ENCODE measurements at regions not wholly inside any gene's neighbourhood (a gene's known extent, or its start where the extent isn't known, plus 50 kb on each side); places are given as distances from the start of the nearest gene placed in this dataset.
A peak's percentile ranks its signal among the peaks of the same experiment; 100 is the strongest.

DNA sequence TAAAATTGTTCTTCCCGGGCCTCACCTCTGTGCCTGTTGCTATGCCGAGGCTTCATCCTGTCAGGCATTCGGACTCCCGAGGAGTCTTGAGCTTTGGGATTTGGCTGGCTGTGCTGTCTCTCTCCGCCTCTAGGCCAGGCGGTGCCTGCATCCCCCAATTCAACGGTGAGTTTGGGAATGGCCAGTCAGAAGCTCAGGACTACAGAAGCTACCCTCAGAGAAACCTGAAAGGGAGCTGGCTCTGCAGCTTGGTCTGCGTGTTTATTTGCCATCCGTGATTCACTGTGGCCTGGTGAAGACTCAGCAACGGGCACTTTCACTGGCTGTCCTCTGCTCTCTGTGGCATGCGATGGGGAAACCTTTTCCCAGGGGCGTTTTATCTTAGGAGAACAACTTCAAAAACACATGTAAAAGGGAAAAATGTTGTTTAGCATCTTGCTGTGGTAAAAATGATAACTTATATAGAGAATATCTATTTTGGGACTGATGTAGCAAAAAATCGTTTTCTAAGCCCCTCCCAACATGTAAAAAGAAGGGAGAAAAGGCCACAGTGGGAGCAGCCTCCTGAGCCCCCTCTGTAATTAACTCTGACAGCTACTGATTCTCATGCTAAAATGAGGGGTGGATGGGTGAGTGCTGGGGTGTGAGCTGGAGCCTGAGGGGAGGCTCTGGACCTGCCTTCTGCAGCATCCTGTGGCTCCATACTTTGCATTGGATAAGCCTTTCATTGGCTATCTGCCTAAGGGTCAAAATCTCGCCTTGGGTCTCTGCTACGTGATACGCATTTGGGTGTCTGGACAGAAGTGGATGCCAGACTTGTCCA lies 103.4 kb upstream of the KLHL25 start:
- Histone ChIP-seq H3K36me3 (ENCODE audit: control insufficient read depth in 3 of 3, insufficient read depth in 2 of 3, low read depth in 1 of 3, low read length in 3 of 3) (no peaks in the 10 kb centered on the region), H3K27me3 (ENCODE audit: control insufficient read depth in 3 of 3, insufficient read depth in 3 of 3, low read length in 3 of 3) (peaks cover 0 to 6% (median 6%) of the 10 kb centered on the region in 3 donors), H3K27ac (ENCODE audit: low read depth in 1 of 3, low read length in 2 of 3) (no peak overlapping the region), H3K9me3 (ENCODE audit: control insufficient read depth in 2 of 2, insufficient read depth in 1 of 2, low read depth in 1 of 2, low read length in 1 of 2) (no peaks in the 10 kb centered on the region), H3K4me3 (ENCODE audit: low read depth in 1 of 3, low read length in 3 of 3) (no peak overlapping the region), H3K4me1 (ENCODE audit: control insufficient read depth in 3 of 3, insufficient read depth in 2 of 3, low read depth in 1 of 3, low read length in 2 of 3) (no peaks in the 10 kb centered on the region)
- 42 to 57% (median 51%) methylated on average over 16 of the region's 16 CpGs for WGBS, 3 donors
- FAIRE-seq: no peak
- no peak for DNase-seq

DNA sequence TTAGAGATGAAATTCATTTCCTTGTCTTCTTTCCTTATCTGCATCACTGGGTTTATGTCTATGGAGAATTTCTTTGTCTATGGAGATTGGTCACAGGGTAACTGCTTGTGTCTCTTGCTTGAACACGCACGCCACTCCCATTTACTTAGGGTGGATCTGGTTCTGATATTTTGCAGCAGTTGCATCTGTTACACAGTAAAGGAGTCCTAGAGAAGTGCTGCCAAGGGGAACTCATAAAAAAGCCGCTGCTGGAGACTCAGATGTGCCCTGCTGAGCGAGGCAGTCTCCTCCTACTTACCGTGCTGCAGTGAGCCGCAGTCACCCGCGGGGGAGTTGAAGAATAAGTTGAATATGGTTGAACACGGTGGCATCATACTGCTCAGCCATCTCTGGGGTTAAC lies 105.2 kb upstream of the KLHL25 start:
- Histone ChIP-seq H3K4me1 (ENCODE audit: control insufficient read depth in 3 of 3, insufficient read depth in 2 of 3, low read depth in 1 of 3, low read length in 2 of 3) (no peaks in the 10 kb centered on the region), H3K27me3 (ENCODE audit: control insufficient read depth in 3 of 3, insufficient read depth in 3 of 3, low read length in 3 of 3) (peaks cover 0 to 6% (median 3%) of the 10 kb centered on the region in 3 donors), H3K4me3 (ENCODE audit: low read depth in 1 of 3, low read length in 3 of 3) (no peak overlapping the region), H3K9me3 (ENCODE audit: control insufficient read depth in 2 of 2, insufficient read depth in 1 of 2, low read depth in 1 of 2, low read length in 1 of 2) (no peaks in the 10 kb centered on the region), H3K27ac (ENCODE audit: low read depth in 1 of 3, low read length in 2 of 3) (no peak overlapping the region), H3K36me3 (ENCODE audit: control insufficient read depth in 3 of 3, insufficient read depth in 2 of 3, low read depth in 1 of 3, low read length in 3 of 3) (no peaks in the 10 kb centered on the region)
- 48 to 57% (median 52%) methylated on average over 9 of the region's 9 CpGs for WGBS, 3 donors
- FAIRE-seq (no peak), DNase-seq (peak in 1 of 2 donors; percentile 15)

- H3K27ac ChIP-seq (ENCODE audit: low read depth in 1 of 3, low read length in 2 of 3): no peak overlapping the region
- H3K4me1 ChIP-seq (ENCODE audit: control insufficient read depth in 3 of 3, insufficient read depth in 2 of 3, low read depth in 1 of 3, low read length in 2 of 3): no peaks in the 10 kb centered on the region
- H3K4me3 ChIP-seq (ENCODE audit: low read depth in 1 of 3, low read length in 3 of 3): no peak overlapping the region
- H3K36me3 ChIP-seq (ENCODE audit: control insufficient read depth in 3 of 3, insufficient read depth in 2 of 3, low read depth in 1 of 3, low read length in 3 of 3): no peaks in the 10 kb centered on the region
- no peak for FAIRE-seq
- no peaks in the 10 kb centered on the region for H3K9me3 ChIP-seq (ENCODE audit: control insufficient read depth in 2 of 2, insufficient read depth in 1 of 2, low read depth in 1 of 2, low read length in 1 of 2)
- H3K27me3 ChIP-seq (ENCODE audit: control insufficient read depth in 3 of 3, insufficient read depth in 3 of 3, low read length in 3 of 3): peaks cover 0 to 3% (median 0%) of the 10 kb centered on the region in 3 donors
- WGBS, 3 donors: 81 to 92% (median 88%) methylated on average over 12 of the region's 12 CpGs
- DNase-seq: no peak
Measured at GRCh38 chr15:85905751-85906450, 111.2 kb upstream of the KLHL25 start.

- no peaks in the 10 kb centered on the region for H3K4me1 ChIP-seq (ENCODE audit: control insufficient read depth in 3 of 3, insufficient read depth in 2 of 3, low read depth in 1 of 3, low read length in 2 of 3)
- no peak overlapping the region for H3K27ac ChIP-seq (ENCODE audit: low read depth in 1 of 3, low read length in 2 of 3)
- FAIRE-seq: no peak
- no peak overlapping the region for H3K4me3 ChIP-seq (ENCODE audit: low read depth in 1 of 3, low read length in 3 of 3)
- no peaks in the 10 kb centered on the region for H3K9me3 ChIP-seq (ENCODE audit: control insufficient read depth in 2 of 2, insufficient read depth in 1 of 2, low read depth in 1 of 2, low read length in 1 of 2)
- WGBS, 3 donors: 65 to 71% (median 66%) methylated on average over 2 of the region's 2 CpGs
- DNase-seq: no peak
- peaks cover 0 to 3% (median 0%) of the 10 kb centered on the region in 3 donors for H3K27me3 ChIP-seq (ENCODE audit: control insufficient read depth in 3 of 3, insufficient read depth in 3 of 3, low read length in 3 of 3)
- no peaks in the 10 kb centered on the region for H3K36me3 ChIP-seq (ENCODE audit: control insufficient read depth in 3 of 3, insufficient read depth in 2 of 3, low read depth in 1 of 3, low read length in 3 of 3)
Measured at GRCh38 chr15:85906640-85907039, 111.9 kb upstream of the KLHL25 start.

- no peaks in the 10 kb centered on the region for H3K4me1 ChIP-seq (ENCODE audit: control insufficient read depth in 3 of 3, insufficient read depth in 2 of 3, low read depth in 1 of 3, low read length in 2 of 3)
- FAIRE-seq (no peak), DNase-seq (peak; percentile 69 to 72)
- no peak overlapping the region for H3K4me3 ChIP-seq (ENCODE audit: low read depth in 1 of 3, low read length in 3 of 3)
- H3K36me3 ChIP-seq (ENCODE audit: control insufficient read depth in 3 of 3, insufficient read depth in 2 of 3, low read depth in 1 of 3, low read length in 3 of 3): no peaks in the 10 kb centered on the region
- H3K27me3 ChIP-seq (ENCODE audit: control insufficient read depth in 3 of 3, insufficient read depth in 3 of 3, low read length in 3 of 3): no peaks in the 10 kb centered on the region
- WGBS, 3 donors: 12 to 42% (median 22%) methylated on average over 5 of the region's 5 CpGs
- H3K27ac ChIP-seq (ENCODE audit: low read depth in 1 of 3, low read length in 2 of 3): no peak overlapping the region
- H3K9me3 ChIP-seq (ENCODE audit: control insufficient read depth in 2 of 2, insufficient read depth in 1 of 2, low read depth in 1 of 2, low read length in 1 of 2): no peaks in the 10 kb centered on the region
Measured at GRCh38 chr15:85910834-85911233, 116.1 kb upstream of the KLHL25 start.

DNA sequence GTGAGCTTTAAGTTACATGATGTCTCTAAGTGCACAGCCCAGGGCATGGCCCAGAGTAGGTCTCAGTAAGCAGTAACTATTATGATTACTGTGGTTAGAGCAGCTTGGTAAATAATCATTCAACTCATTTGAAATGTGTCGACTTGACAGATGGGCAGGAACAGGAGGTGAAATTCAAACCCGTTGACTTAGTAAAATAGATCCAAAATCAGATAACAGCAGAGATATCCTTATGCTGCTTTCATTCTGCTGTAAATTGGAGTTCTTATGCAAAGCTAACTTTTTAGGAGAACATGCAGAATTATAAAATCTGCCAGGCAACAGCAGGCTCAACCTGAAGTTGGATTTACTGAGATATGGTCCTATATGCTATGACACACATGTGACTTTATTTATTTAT lies 118.7 kb upstream of the KLHL25 start:
- 62 to 68% (median 62%) methylated on average over 2 of the region's 2 CpGs for WGBS, 3 donors
- H3K9me3 ChIP-seq (ENCODE audit: control insufficient read depth in 2 of 2, insufficient read depth in 1 of 2, low read depth in 1 of 2, low read length in 1 of 2): no peaks in the 10 kb centered on the region
- FAIRE-seq (no peak), DNase-seq (no peak)
- H3K27me3 ChIP-seq (ENCODE audit: control insufficient read depth in 3 of 3, insufficient read depth in 3 of 3, low read length in 3 of 3): peaks cover 0 to 4% (median 0%) of the 10 kb centered on the region in 3 donors
- H3K4me3 ChIP-seq (ENCODE audit: low read depth in 1 of 3, low read length in 3 of 3): no peak overlapping the region
- no peak overlapping the region for H3K27ac ChIP-seq (ENCODE audit: low read depth in 1 of 3, low read length in 2 of 3)
- H3K4me1 ChIP-seq (ENCODE audit: control insufficient read depth in 3 of 3, insufficient read depth in 2 of 3, low read depth in 1 of 3, low read length in 2 of 3): no peaks in the 10 kb centered on the region
- H3K36me3 ChIP-seq (ENCODE audit: control insufficient read depth in 3 of 3, insufficient read depth in 2 of 3, low read depth in 1 of 3, low read length in 3 of 3): no peaks in the 10 kb centered on the region

DNA sequence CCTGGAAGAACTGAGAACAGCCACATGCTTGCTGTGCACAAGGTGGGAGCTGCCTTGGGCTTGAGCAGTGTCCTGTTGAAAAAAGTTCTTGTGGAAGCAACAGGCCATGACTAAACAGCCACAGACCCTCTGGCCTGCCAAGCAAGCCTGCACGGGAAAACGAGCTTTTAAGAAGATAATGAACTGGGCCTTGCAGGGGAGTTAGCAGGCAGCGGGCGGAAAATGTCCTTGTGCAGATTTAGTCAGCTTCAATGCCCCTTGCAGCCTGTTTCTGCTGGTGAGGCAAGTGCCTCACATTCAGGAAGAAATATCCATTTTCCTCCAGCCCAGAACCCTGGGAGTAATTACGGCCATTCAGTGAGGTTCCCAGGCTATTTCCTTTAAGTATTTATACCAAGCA lies 126.2 kb upstream of the KLHL25 start:
- no peaks in the 10 kb centered on the region for H3K36me3 ChIP-seq (ENCODE audit: control insufficient read depth in 3 of 3, insufficient read depth in 2 of 3, low read depth in 1 of 3, low read length in 3 of 3)
- no peaks in the 10 kb centered on the region for H3K9me3 ChIP-seq (ENCODE audit: control insufficient read depth in 2 of 2, insufficient read depth in 1 of 2, low read depth in 1 of 2, low read length in 1 of 2)
- peaks cover 0 to 4% (median 0%) of the 10 kb centered on the region in 3 donors for H3K27me3 ChIP-seq (ENCODE audit: control insufficient read depth in 3 of 3, insufficient read depth in 3 of 3, low read length in 3 of 3)
- H3K4me3 ChIP-seq (ENCODE audit: low read depth in 1 of 3, low read length in 3 of 3): no peak overlapping the region
- H3K4me1 ChIP-seq (ENCODE audit: control insufficient read depth in 3 of 3, insufficient read depth in 2 of 3, low read depth in 1 of 3, low read length in 2 of 3): no peaks in the 10 kb centered on the region
- WGBS, 3 donors: 85 to 90% (median 86%) methylated on average over 5 of the region's 5 CpGs
- FAIRE-seq (no peak), DNase-seq (no peak)
- no peak overlapping the region for H3K27ac ChIP-seq (ENCODE audit: low read depth in 1 of 3, low read length in 2 of 3)

GRCh38 chr15:85924088-85924487 lies 129.4 kb upstream of the KLHL25 start:
- no peak for FAIRE-seq
- Histone ChIP-seq H3K36me3 (ENCODE audit: control insufficient read depth in 3 of 3, insufficient read depth in 2 of 3, low read depth in 1 of 3, low read length in 3 of 3) (no peaks in the 10 kb centered on the region), H3K4me3 (ENCODE audit: low read depth in 1 of 3, low read length in 3 of 3) (no peak overlapping the region), H3K27me3 (ENCODE audit: control insufficient read depth in 3 of 3, insufficient read depth in 3 of 3, low read length in 3 of 3) (no peaks in the 10 kb centered on the region), H3K9me3 (ENCODE audit: control insufficient read depth in 2 of 2, insufficient read depth in 1 of 2, low read depth in 1 of 2, low read length in 1 of 2) (no peaks in the 10 kb centered on the region), H3K4me1 (ENCODE audit: control insufficient read depth in 3 of 3, insufficient read depth in 2 of 3, low read depth in 1 of 3, low read length in 2 of 3) (no peaks in the 10 kb centered on the region), H3K27ac (ENCODE audit: low read depth in 1 of 3, low read length in 2 of 3) (no peak overlapping the region)
- no peak for DNase-seq
- WGBS, 3 donors: 85 to 91% (median 86%) methylated on average over 3 of the region's 3 CpGs

All from small intestine (tissue), 7 donors.